ENCODE measurements at regions not wholly inside any gene's neighbourhood (a gene's known extent, or its start where the extent isn't known, plus 50 kb on each side); places are given as distances from the start of the nearest gene placed in this dataset.

DNA sequence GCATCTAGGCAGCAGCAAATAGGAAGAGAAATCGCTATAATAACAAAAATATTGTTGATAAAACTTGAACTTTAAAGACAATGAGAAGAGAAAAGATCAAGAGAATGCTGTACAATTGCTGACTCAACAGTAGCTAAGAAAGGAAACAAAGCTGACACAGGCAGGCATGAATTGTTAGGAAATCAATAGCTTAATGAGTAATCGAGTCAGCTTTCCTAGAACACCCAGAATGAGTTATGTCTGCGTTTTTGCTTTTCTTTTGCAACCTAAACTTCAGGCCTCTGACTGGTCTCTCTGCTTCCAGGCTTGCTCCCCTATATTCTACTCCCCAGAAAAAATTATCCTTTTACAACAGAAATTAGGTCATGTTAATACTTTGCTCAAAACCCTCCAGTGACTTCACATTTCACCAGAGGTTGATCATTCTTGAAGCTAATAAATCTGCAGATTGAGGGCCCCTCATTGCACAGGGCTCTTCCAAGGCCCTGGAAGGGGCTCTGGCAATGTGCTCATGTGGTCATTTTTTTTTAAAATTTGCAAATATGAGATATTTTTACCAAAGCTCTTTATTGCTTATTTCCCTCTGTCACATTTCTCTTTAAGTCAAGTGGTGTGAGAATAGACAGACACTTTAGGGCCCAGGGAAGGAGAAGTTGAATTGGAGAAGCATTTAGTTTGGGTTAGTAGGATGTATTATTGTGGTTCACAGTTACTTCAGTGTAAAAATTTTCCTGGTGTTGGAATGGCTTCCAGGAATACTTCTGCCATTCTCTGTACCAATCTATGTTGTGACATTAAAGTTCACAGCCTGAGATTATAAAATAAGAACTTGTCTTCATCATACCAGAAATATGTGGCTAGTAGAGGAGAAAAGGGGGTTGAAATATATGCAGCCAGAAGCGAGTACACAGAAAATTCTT lies 116.3 kb downstream of the TMCO5A start:
- no peak overlapping the region for H3K4me2 ChIP-seq (ENCODE audit: low read length)
- no peaks in the 10 kb centered on the region for H4K20me1 ChIP-seq (ENCODE audit: insufficient read depth)
- TF ChIP-seq POLR2AphosphoS5 (IDR thresholded peaks at IDR 0.05): no peak
- TF ChIP-seq, protein P1, sequence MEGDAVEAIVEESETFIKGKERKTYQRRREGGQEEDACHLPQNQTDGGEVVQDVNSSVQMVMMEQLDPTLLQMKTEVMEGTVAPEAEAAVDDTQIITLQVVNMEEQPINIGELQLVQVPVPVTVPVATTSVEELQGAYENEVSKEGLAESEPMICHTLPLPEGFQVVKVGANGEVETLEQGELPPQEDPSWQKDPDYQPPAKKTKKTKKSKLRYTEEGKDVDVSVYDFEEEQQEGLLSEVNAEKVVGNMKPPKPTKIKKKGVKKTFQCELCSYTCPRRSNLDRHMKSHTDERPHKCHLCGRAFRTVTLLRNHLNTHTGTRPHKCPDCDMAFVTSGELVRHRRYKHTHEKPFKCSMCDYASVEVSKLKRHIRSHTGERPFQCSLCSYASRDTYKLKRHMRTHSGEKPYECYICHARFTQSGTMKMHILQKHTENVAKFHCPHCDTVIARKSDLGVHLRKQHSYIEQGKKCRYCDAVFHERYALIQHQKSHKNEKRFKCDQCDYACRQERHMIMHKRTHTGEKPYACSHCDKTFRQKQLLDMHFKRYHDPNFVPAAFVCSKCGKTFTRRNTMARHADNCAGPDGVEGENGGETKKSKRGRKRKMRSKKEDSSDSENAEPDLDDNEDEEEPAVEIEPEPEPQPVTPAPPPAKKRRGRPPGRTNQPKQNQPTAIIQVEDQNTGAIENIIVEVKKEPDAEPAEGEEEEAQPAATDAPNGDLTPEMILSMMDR (IDR thresholded peaks at IDR 0.05; ENCODE audit: poor library complexity, severe bottlenecking): no peak
- TF ChIP-seq TAF1 (IDR thresholded peaks at IDR 0.05; ENCODE audit: low read depth): no peak
- no peak for TF ChIP-seq SMC3 (conservative IDR thresholded peaks at IDR 0.05; ENCODE audit: poor library complexity)
- TF ChIP-seq, protein P2, sequence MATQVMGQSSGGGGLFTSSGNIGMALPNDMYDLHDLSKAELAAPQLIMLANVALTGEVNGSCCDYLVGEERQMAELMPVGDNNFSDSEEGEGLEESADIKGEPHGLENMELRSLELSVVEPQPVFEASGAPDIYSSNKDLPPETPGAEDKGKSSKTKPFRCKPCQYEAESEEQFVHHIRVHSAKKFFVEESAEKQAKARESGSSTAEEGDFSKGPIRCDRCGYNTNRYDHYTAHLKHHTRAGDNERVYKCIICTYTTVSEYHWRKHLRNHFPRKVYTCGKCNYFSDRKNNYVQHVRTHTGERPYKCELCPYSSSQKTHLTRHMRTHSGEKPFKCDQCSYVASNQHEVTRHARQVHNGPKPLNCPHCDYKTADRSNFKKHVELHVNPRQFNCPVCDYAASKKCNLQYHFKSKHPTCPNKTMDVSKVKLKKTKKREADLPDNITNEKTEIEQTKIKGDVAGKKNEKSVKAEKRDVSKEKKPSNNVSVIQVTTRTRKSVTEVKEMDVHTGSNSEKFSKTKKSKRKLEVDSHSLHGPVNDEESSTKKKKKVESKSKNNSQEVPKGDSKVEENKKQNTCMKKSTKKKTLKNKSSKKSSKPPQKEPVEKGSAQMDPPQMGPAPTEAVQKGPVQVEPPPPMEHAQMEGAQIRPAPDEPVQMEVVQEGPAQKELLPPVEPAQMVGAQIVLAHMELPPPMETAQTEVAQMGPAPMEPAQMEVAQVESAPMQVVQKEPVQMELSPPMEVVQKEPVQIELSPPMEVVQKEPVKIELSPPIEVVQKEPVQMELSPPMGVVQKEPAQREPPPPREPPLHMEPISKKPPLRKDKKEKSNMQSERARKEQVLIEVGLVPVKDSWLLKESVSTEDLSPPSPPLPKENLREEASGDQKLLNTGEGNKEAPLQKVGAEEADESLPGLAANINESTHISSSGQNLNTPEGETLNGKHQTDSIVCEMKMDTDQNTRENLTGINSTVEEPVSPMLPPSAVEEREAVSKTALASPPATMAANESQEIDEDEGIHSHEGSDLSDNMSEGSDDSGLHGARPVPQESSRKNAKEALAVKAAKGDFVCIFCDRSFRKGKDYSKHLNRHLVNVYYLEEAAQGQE (IDR thresholded peaks at IDR 0.05; ENCODE audit: borderline replicate concordance): no peak
- no peak for TF ChIP-seq RAD21 (conservative IDR thresholded peaks at IDR 0.05)
- H3K4me3 ChIP-seq (ENCODE audit: low read length): no peak overlapping the region
- no peak overlapping the region for H3K9ac ChIP-seq (ENCODE audit: low read length)
- H3K27ac ChIP-seq (ENCODE audit: low read length): no peak overlapping the region
- no peaks in the 10 kb centered on the region for H3K79me2 ChIP-seq (replicated peaks; ENCODE audit: insufficient read depth, low read length)
- no peaks in the 10 kb centered on the region for H3K9me3 ChIP-seq (ENCODE audit: low read length)
- H3K36me3 ChIP-seq (ENCODE audit: insufficient read depth, low read length): no peaks in the 10 kb centered on the region
- H2AFZ ChIP-seq (ENCODE audit: low read depth, low read length): no peak overlapping the region
- no peaks in the 10 kb centered on the region for H3K27me3 ChIP-seq (ENCODE audit: insufficient read depth, low read depth, low read length)
- no peaks in the 10 kb centered on the region for H3F3A ChIP-seq (ENCODE audit: insufficient read depth, low read length, poor library complexity, severe bottlenecking)
- no peaks in the 10 kb centered on the region for H3K9me2 ChIP-seq (ENCODE audit: insufficient read depth, low read length)

DNA sequence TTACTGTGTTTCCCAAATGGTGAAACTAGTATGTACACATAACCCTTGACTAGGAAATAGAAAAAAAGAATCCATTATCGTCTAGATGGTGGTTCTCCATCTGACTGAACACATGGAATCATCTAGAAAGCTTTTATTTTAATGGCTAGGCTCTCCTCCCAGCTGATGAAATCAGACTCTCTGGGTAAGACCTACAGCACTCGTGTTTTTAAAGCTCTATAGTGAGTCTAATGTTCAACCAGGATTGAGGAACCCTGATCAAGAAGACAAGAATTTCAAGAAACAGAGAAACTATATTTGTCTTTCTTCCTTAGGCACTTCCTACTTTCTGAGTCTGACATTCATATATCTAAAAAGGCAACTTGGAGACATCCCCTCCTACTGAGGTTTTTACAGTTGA lies 118.8 kb downstream of the TMCO5A start:
- no peak overlapping the region for H3K27ac ChIP-seq (ENCODE audit: low read length)

More for the DNA sequence above, 118.8 kb downstream of the TMCO5A start:
- no peak overlapping the region for H2AFZ ChIP-seq (ENCODE audit: low read depth, low read length)
- H3K27me3 ChIP-seq (ENCODE audit: insufficient read depth, low read depth, low read length): no peaks in the 10 kb centered on the region
- H3K9ac ChIP-seq (ENCODE audit: low read length): no peak overlapping the region
- H3K9me2 ChIP-seq (ENCODE audit: insufficient read depth, low read length): no peaks in the 10 kb centered on the region
- H3F3A ChIP-seq (ENCODE audit: insufficient read depth, low read length, poor library complexity, severe bottlenecking): no peaks in the 10 kb centered on the region
- H3K79me2 ChIP-seq (replicated peaks; ENCODE audit: insufficient read depth, low read length): no peaks in the 10 kb centered on the region
- no peaks in the 10 kb centered on the region for H3K9me3 ChIP-seq (ENCODE audit: low read length)
- H3K36me3 ChIP-seq (ENCODE audit: insufficient read depth, low read length): no peaks in the 10 kb centered on the region
- H4K20me1 ChIP-seq (ENCODE audit: insufficient read depth): no peaks in the 10 kb centered on the region
- TF ChIP-seq EZH2 (IDR thresholded peaks at IDR 0.05; ENCODE audit: borderline replicate concordance, insufficient read depth, low read length, poor library complexity, severe bottlenecking) (no peak), RAD21 (conservative IDR thresholded peaks at IDR 0.05) (no peak), POLR2AphosphoS5 (IDR thresholded peaks at IDR 0.05) (no peak), EP300 (conservative IDR thresholded peaks at IDR 0.05; ENCODE audit: poor library complexity, severe bottlenecking) (no peak), MXI1 (conservative IDR thresholded peaks at IDR 0.05; ENCODE audit: poor library complexity, severe bottlenecking) (no peak), SMC3 (conservative IDR thresholded peaks at IDR 0.05; ENCODE audit: poor library complexity) (no peak), TAF1 (IDR thresholded peaks at IDR 0.05; ENCODE audit: low read depth) (no peak)
- TF ChIP-seq, protein P1 (IDR thresholded peaks at IDR 0.05; ENCODE audit: poor library complexity, severe bottlenecking): no peak
- TF ChIP-seq, protein P2 (IDR thresholded peaks at IDR 0.05; ENCODE audit: borderline replicate concordance): no peak
- H3K4me2 ChIP-seq (ENCODE audit: low read length): no peak overlapping the region
- no peak overlapping the region for H3K4me3 ChIP-seq (ENCODE audit: low read length)

Data from neural cell (in vitro differentiated cells).